Neural cell (in vitro differentiated cells): ENCODE measurements at regions not wholly inside any gene's neighbourhood (a gene's known extent, or its start where the extent isn't known, plus 50 kb on each side); places are given as distances from the start of the nearest gene placed in this dataset.

Source experiments
- EP300 ChIP-seq: fragments of 450-650 bp; conservative IDR thresholded peaks from 2 replicates; pipeline ENCODE4 v1.6.1; 2014; ENCODE audit warnings: antibody characterized with exemption, mild to moderate bottlenecking, moderate library complexity; ENCODE audit not compliant: poor library complexity, severe bottlenecking
- EZH2 ChIP-seq: fragments of 200-600, 300-800 bp; shearing (Covaris generic), sonication (generic); IDR thresholded peaks from 2 replicates; pipeline ENCODE4 v1.6.1; 2014; ENCODE audit warnings: antibody characterized with exemption, low read length, borderline replicate concordance, mild to moderate bottlenecking; ENCODE audit not compliant: insufficient read depth, poor library complexity, severe bottlenecking
- MXI1 ChIP-seq: fragments of 450-650 bp; conservative IDR thresholded peaks from 2 replicates; pipeline ENCODE4 v1.6.1; 2014; ENCODE audit warnings: antibody characterized with exemption, mild to moderate bottlenecking; ENCODE audit not compliant: poor library complexity, severe bottlenecking
- POLR2AphosphoS5 ChIP-seq: IDR thresholded peaks from 2 replicates; pipeline ENCODE4 v1.6.1; 2012
- RAD21 ChIP-seq: fragments of 450-650 bp; conservative IDR thresholded peaks from 2 replicates; pipeline ENCODE4 v1.6.1; 2014; ENCODE audit warnings: antibody characterized with exemption, mild to moderate bottlenecking, moderate library complexity
- REST ChIP-seq: IDR thresholded peaks from 2 replicates; pipeline ENCODE4 v1.6.1; 2012; ENCODE audit warnings: borderline replicate concordance
- SMC3 ChIP-seq: fragments of 450-650 bp; conservative IDR thresholded peaks from 2 replicates; pipeline ENCODE4 v1.6.1; 2014; ENCODE audit warnings: antibody characterized with exemption, mild to moderate bottlenecking, moderate library complexity; ENCODE audit not compliant: poor library complexity
- TAF1 ChIP-seq: IDR thresholded peaks from 2 replicates; pipeline ENCODE4 v1.6.1; 2012; ENCODE audit warnings: low read depth
- TF ChIP-seq, protein P1 (sequence below): fragments of 450-650 bp; IDR thresholded peaks from 2 replicates; pipeline ENCODE4 v1.5.1; 2014; ENCODE audit warnings: antibody characterized with exemption, mild to moderate bottlenecking, moderate library complexity; ENCODE audit not compliant: poor library complexity, severe bottlenecking

GRCh38 chr22:49264696-49265095 lies 563.0 kb downstream of the BRD1 start:
- TF ChIP-seq EP300 (no peak), SMC3 (no peak), POLR2AphosphoS5 (no peak), TAF1 (no peak), EZH2 (no peak), RAD21 (no peak), REST (no peak), MXI1 (no peak)
- TF ChIP-seq, protein P1, sequence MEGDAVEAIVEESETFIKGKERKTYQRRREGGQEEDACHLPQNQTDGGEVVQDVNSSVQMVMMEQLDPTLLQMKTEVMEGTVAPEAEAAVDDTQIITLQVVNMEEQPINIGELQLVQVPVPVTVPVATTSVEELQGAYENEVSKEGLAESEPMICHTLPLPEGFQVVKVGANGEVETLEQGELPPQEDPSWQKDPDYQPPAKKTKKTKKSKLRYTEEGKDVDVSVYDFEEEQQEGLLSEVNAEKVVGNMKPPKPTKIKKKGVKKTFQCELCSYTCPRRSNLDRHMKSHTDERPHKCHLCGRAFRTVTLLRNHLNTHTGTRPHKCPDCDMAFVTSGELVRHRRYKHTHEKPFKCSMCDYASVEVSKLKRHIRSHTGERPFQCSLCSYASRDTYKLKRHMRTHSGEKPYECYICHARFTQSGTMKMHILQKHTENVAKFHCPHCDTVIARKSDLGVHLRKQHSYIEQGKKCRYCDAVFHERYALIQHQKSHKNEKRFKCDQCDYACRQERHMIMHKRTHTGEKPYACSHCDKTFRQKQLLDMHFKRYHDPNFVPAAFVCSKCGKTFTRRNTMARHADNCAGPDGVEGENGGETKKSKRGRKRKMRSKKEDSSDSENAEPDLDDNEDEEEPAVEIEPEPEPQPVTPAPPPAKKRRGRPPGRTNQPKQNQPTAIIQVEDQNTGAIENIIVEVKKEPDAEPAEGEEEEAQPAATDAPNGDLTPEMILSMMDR: no peak
